ENCODE measurements at regions not wholly inside any gene's neighbourhood (a gene's known extent, or its start where the extent isn't known, plus 50 kb on each side); places are given as distances from the start of the nearest gene placed in this dataset.

- H3K36me3 ChIP-seq (ENCODE audit: low read depth), result no peaks in the 10 kb centered on the region
- no peak for DNase-seq
- ATAC-seq, result no peak
- H3K4me3 ChIP-seq, result no peak overlapping the region
- intact Hi-C loops (cut with DNase I, micrococcal nuclease), result no loop called here
- no peaks in the 10 kb centered on the region for H3K4me1 ChIP-seq (ENCODE audit: low read depth)
- no peaks in the 10 kb centered on the region for H3K9me3 ChIP-seq
- TF ChIP-seq CTCF (IDR thresholded peaks at IDR 0.05), result no peak
Observed at GRCh38 chr3:102761766-102762165, 327.0 kb downstream of the ZPLD1 start.

GRCh38 chr3:102790747-102791325 lies 356.0 kb downstream of the ZPLD1 start:
- intact Hi-C loops (cut with DNase I, micrococcal nuclease), result no loop called here

GRCh38 chr3:102791641-102792589 lies 357.1 kb downstream of the ZPLD1 start:
- Histone ChIP-seq H3K4me3 (no peak overlapping the region), H3K9me3 (no peaks in the 10 kb centered on the region), H3K36me3 (ENCODE audit: low read depth) (no peaks in the 10 kb centered on the region), H3K4me1 (ENCODE audit: low read depth) (no peaks in the 10 kb centered on the region)
- no peak for DNase-seq
- intact Hi-C loops (cut with DNase I, micrococcal nuclease), result no loop called here
- no peak for TF ChIP-seq CTCF (IDR thresholded peaks at IDR 0.05)
- ATAC-seq, result no peak

More at GRCh38 chr3:102790747-102791325, 356.0 kb downstream of the ZPLD1 start:
- Histone ChIP-seq H3K4me3 (no peak overlapping the region), H3K9me3 (no peaks in the 10 kb centered on the region), H3K36me3 (ENCODE audit: low read depth) (no peaks in the 10 kb centered on the region), H3K4me1 (ENCODE audit: low read depth) (no peaks in the 10 kb centered on the region)
- TF ChIP-seq CTCF (IDR thresholded peaks at IDR 0.05), result no peak
- no peak for DNase-seq
- ATAC-seq, result no peak

- DNase-seq, result no peak
- Histone ChIP-seq H3K36me3 (ENCODE audit: low read depth) (no peaks in the 10 kb centered on the region), H3K4me1 (ENCODE audit: low read depth) (no peaks in the 10 kb centered on the region), H3K4me3 (no peak overlapping the region), H3K9me3 (no peaks in the 10 kb centered on the region)
- TF ChIP-seq CTCF (IDR thresholded peaks at IDR 0.05), result no peak
- intact Hi-C loops (cut with DNase I, micrococcal nuclease), result no loop called here
- ATAC-seq, result no peak
Observed at GRCh38 chr3:102796804-102797203, 362.0 kb downstream of the ZPLD1 start.

GRCh38 chr3:102802819-102803420 lies 368.1 kb downstream of the ZPLD1 start:
- intact Hi-C loops (cut with DNase I, micrococcal nuclease), result no loop called here
- Histone ChIP-seq H3K4me3 (no peak overlapping the region), H3K9me3 (no peaks in the 10 kb centered on the region), H3K4me1 (ENCODE audit: low read depth) (no peaks in the 10 kb centered on the region), H3K36me3 (ENCODE audit: low read depth) (no peaks in the 10 kb centered on the region)
- no peak for TF ChIP-seq CTCF (IDR thresholded peaks at IDR 0.05)
- ATAC-seq (no peak), DNase-seq (no peak)
